ENCODE measurements at regions not wholly inside any gene's neighbourhood (a gene's known extent, or its start where the extent isn't known, plus 50 kb on each side); places are given as distances from the start of the nearest gene placed in this dataset.
A peak's percentile ranks its signal among the peaks of the same experiment; 100 is the strongest.

DNA sequence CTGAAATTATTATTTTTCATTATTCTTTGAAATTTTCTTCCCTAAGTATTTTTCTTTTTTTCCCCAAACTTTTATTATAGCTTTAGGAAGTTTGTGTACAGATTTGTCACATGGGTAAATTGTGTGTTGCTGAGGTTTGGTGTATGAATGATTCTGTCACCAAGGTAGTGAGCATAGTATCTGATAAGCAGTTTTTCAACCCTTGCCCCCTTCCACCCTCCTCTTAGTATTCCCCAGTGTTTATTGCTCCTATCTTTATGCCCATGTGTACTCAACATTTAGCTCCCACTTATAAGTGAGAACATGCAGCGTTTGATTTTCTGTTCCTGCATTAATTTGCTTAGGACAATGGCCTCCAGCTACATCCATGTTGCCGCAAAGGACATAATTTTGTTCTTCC lies 103.9 kb upstream of the MAGEB2 start:
- Histone ChIP-seq H3K4me1 (ENCODE audit: insufficient read depth, low read length) (no peaks in the 10 kb centered on the region), H3K9me3 (ENCODE audit: control insufficient read depth in 1 of 2, insufficient read depth in 1 of 2, low read length in 2 of 2) (no peaks in the 10 kb centered on the region), H3K27me3 (ENCODE audit: control insufficient read depth in 1 of 2, insufficient read depth in 2 of 2, low read length in 2 of 2) (no peaks in the 10 kb centered on the region), H3K4me3 (ENCODE audit: low read length) (no peak overlapping the region), H3K27ac (ENCODE audit: low read depth in 1 of 2, low read length in 2 of 2) (no peak overlapping the region), H3K36me3 (ENCODE audit: insufficient read depth, low read length) (no peaks in the 10 kb centered on the region)
- H3K9me3 Mint-ChIP-seq, result no peaks in the 10 kb centered on the region
- H3K36me3 Mint-ChIP-seq (ENCODE audit: low read depth), result no peaks in the 10 kb centered on the region
- H3K4me3 Mint-ChIP-seq, result no peak overlapping the region
- ChIA-PET POLR2A (no interaction called here), CTCF (no interaction called here)
- no peak overlapping the region for H3K27ac Mint-ChIP-seq
- DNase-seq (no peak), ATAC-seq (ENCODE audit: poor library complexity) (no peak)
- intact Hi-C loops (cut with DNase I, micrococcal nuclease), result no loop called here
- no peaks in the 10 kb centered on the region for H3K4me1 Mint-ChIP-seq (ENCODE audit: low read depth)
- H3K27me3 Mint-ChIP-seq, result no peaks in the 10 kb centered on the region
- TF ChIP-seq, protein P1, sequence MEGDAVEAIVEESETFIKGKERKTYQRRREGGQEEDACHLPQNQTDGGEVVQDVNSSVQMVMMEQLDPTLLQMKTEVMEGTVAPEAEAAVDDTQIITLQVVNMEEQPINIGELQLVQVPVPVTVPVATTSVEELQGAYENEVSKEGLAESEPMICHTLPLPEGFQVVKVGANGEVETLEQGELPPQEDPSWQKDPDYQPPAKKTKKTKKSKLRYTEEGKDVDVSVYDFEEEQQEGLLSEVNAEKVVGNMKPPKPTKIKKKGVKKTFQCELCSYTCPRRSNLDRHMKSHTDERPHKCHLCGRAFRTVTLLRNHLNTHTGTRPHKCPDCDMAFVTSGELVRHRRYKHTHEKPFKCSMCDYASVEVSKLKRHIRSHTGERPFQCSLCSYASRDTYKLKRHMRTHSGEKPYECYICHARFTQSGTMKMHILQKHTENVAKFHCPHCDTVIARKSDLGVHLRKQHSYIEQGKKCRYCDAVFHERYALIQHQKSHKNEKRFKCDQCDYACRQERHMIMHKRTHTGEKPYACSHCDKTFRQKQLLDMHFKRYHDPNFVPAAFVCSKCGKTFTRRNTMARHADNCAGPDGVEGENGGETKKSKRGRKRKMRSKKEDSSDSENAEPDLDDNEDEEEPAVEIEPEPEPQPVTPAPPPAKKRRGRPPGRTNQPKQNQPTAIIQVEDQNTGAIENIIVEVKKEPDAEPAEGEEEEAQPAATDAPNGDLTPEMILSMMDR (IDR thresholded peaks at IDR 0.05), result no peak

DNA sequence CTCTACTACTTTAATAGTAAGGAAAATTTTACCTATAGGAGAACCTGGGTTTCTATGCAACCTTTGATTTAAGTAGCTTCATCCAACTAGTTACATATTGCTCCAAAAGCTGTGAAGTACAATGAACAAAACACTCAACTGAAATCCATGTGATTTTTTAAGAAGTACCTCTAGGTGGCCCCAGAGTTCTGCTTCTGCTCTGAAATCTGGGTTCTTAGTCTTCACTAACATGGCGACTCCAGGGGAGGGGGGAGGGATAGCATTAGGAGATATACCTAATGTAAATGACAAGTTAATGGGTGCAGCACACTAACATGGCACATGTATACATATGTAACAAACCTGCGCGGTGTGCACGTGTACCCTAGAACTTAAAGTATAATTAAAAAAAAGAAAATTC lies 73.4 kb upstream of the MAGEB2 start:
- Histone ChIP-seq H3K36me3 (ENCODE audit: insufficient read depth, low read length) (no peaks in the 10 kb centered on the region), H3K4me1 (ENCODE audit: insufficient read depth, low read length) (no peaks in the 10 kb centered on the region), H3K4me3 (ENCODE audit: low read length) (no peak overlapping the region), H3K27me3 (ENCODE audit: control insufficient read depth in 1 of 2, insufficient read depth in 2 of 2, low read length in 2 of 2) (no peaks in the 10 kb centered on the region), H3K27ac (ENCODE audit: low read depth in 1 of 2, low read length in 2 of 2) (no peak overlapping the region), H3K9me3 (ENCODE audit: control insufficient read depth in 1 of 2, insufficient read depth in 1 of 2, low read length in 2 of 2) (no peaks in the 10 kb centered on the region)
- Mint-ChIP-seq H3K27me3 (no peaks in the 10 kb centered on the region), H3K36me3 (ENCODE audit: low read depth) (no peaks in the 10 kb centered on the region), H3K4me3 (no peak overlapping the region), H3K27ac (no peak overlapping the region), H3K9me3 (no peaks in the 10 kb centered on the region), H3K4me1 (ENCODE audit: low read depth) (no peaks in the 10 kb centered on the region)
- ChIA-PET POLR2A (no interaction called here), CTCF (no interaction called here)
- intact Hi-C loops (cut with DNase I, micrococcal nuclease), result no loop called here
- ATAC-seq (ENCODE audit: poor library complexity) (no peak), DNase-seq (peak in 1 of 14 experiments; percentile 1)
- TF ChIP-seq, protein P1 (IDR thresholded peaks at IDR 0.05), result no peak

DNA sequence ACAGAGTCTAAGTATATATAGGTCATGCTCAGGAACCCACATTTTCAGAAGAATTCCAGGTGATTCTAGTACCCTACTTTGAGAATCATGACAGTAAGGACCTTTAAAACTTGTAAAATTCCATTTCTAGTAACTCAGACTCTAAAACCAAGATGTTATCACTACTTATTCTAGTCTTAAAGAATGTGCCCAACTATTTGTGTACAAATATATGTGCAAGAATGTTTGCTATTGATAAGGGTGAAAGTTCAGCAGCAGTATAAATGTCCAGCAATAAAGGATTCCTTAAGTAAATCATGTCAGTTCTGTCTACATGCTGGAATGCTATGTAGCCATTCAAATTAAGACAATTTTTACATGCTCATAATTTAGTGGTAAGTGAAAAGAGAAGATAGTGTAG lies 71.1 kb upstream of the MAGEB2 start:
- Mint-ChIP-seq H3K4me3 (no peak overlapping the region), H3K27me3 (no peaks in the 10 kb centered on the region), H3K36me3 (ENCODE audit: low read depth) (no peaks in the 10 kb centered on the region), H3K27ac (no peak overlapping the region), H3K9me3 (no peaks in the 10 kb centered on the region), H3K4me1 (ENCODE audit: low read depth) (no peaks in the 10 kb centered on the region)
- Histone ChIP-seq H3K4me1 (ENCODE audit: insufficient read depth, low read length) (no peaks in the 10 kb centered on the region), H3K27ac (ENCODE audit: low read depth in 1 of 2, low read length in 2 of 2) (no peak overlapping the region), H3K36me3 (ENCODE audit: insufficient read depth, low read length) (no peaks in the 10 kb centered on the region), H3K9me3 (ENCODE audit: control insufficient read depth in 1 of 2, insufficient read depth in 1 of 2, low read length in 2 of 2) (peaks cover 0 to 10% of the 10 kb centered on the region in 2 experiments), H3K27me3 (ENCODE audit: control insufficient read depth in 1 of 2, insufficient read depth in 2 of 2, low read length in 2 of 2) (no peaks in the 10 kb centered on the region), H3K4me3 (ENCODE audit: low read length) (no peak overlapping the region)
- DNase-seq (no peak), ATAC-seq (ENCODE audit: poor library complexity) (no peak)
- CTCF ChIA-PET, result no interaction called here
- TF ChIP-seq, protein P1 (IDR thresholded peaks at IDR 0.05), result no peak
- POLR2A ChIA-PET, result no interaction called here
- intact Hi-C loops (cut with DNase I, micrococcal nuclease), result no loop called here

Measured in CD4-positive, alpha-beta T cell (primary cell).